ENCODE measurements at regions not wholly inside any gene's neighbourhood (a gene's known extent, or its start where the extent isn't known, plus 50 kb on each side); places are given as distances from the start of the nearest gene placed in this dataset.
"Not testable (repeated sequence)": the region's sequence is repeated elsewhere in the genome, so short reads cannot be mapped to it uniquely, and the experiment has no call there.

DNA sequence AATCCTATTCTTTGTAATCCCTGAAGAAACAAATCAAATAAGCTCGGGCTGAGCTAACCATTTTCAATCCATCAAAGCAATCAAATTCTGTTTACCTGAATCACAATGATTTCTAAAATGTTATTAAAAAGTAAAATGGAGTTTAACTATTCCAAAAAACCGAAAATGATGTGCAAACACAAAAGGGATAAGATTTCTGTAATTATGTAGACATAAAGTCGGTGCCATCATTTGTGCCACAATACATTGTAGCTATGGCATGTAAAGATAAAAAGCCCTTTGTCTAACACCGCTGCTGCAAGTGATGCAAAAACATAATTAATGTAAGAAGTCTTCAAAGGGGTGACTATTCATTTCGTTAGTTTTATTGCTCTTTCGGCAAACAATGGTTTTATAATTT is 125.1 kb upstream of the FAM204A start:
- DNase-seq (ENCODE audit: low read depth, low spot score) = no peak

GRCh38 chr10:118465300-118465874 is 123.3 kb upstream of the FAM204A start:
- DNase-seq (ENCODE audit: low read depth, low spot score) = no peak

- DNase-seq (ENCODE audit: low read depth, low spot score) = no peak
Measured at GRCh38 chr10:118463740-118464139, 121.6 kb upstream of the FAM204A start.

GRCh38 chr10:118462401-118462800 is 120.3 kb upstream of the FAM204A start:
- no peak for DNase-seq (ENCODE audit: low read depth, low spot score)

GRCh38 chr10:118459642-118460193 is 117.6 kb upstream of the FAM204A start:
- DNase-seq (ENCODE audit: low read depth, low spot score) = peak; percentile 18

DNA sequence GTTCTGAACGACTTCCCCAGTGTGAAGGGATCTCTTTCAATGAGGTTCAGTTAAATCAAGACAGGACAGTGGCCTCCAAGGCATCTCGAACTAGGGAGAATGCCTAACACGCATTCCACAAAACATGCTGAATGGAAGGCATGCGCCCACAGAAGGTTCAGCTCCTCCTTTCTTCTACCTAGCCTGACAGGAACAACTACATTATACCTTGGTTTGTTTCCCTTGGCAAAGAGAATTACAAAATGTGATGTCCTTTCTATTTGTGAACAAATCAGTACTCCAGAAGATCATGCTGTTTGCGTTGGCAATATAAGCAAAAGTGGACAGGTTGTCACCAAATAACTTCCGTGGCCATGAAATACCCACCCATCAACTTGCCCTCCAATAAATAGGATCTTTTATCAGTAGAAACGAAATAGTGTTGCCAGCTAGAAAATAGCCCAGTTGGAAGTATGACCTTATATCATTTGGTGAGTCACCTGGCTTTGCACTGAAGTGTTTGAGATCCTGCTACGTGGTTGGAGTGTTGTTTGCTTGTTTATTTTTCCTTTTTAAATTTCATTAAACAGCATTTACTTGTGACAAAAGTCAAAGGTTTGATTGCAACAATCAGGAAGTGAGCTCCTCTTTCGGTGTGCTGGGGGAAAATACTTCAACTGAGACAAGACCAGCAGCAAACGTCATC is 117.0 kb upstream of the FAM204A start:
- DNase-seq (ENCODE audit: low read depth, low spot score) = no peak

DNA sequence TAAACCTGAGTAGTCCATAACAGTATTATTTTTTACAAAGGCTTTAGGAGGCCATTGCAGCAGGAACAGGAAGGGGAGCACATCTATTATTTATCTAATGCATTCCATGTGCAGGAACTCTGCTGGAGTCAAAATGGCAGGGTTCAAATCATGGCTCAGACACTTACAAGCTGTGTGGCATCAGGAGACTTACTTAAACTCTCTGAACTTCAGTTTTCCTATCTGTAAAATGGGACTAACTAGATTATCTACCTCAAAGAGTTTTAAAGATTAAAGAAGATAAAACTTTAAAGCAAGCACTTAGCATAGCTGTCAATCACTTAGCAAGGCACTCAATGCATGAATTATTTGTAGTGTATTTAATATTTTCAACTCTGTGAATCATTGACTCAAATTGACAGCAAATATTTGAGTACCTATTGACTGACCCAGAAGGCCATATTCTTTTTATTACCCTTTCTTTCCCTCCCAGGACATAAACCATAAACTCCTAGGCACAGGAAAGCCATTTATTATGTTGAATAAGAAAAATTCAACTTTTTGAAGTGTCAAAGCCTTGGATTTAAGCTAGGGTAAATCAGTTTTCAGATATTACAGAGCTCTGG is 115.8 kb upstream of the FAM204A start:
- DNase-seq (ENCODE audit: low read depth, low spot score) = no peak

GRCh38 chr10:118455181-118455695 is 113.1 kb upstream of the FAM204A start:
- no peak for DNase-seq (ENCODE audit: low read depth, low spot score)

DNA sequence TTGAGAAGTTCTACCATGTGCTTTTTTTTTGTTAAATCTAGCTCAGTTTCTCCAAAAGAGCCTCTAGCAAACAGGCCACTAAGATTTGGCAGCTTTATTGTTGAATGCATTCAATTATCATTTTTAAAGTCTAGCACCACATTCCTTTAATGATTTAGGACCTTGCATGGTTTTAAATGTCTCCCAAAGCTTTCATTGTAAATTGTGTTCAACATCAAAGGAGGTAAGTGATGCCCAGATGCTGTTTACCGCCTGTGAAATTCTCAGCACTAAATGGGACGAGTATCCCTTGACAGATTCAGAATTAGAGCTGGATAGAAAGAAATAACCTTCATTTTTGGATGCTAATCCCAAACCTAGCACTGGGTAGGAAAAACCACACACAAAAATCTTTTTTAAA is 112.1 kb upstream of the FAM204A start:
- DNase-seq (ENCODE audit: low read depth, low spot score) = no peak

- no peak for DNase-seq (ENCODE audit: low read depth, low spot score)
Measured at GRCh38 chr10:118452098-118452497, 110.0 kb upstream of the FAM204A start.

DNA sequence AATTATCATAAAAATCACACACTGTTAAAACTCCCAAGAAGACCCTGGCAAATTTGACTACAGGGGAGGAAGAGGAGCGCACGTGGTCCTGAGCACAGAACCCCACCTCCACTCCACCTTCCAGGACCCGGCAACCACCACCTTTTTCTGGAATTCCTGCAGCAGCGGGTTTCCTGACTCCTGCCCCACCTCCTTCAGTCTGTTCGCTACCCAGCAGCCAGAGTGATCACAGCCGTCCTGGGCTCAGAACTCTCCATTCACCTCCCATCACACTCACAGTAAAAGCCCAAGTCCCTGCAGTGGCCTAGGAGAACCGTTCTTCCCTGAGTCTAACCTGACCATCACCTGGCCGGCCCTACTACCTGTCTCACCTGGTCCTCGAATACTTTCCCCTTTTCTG is 107.4 kb upstream of the FAM204A start:
- DNase-seq (ENCODE audit: low read depth, low spot score) = no peak

DNA sequence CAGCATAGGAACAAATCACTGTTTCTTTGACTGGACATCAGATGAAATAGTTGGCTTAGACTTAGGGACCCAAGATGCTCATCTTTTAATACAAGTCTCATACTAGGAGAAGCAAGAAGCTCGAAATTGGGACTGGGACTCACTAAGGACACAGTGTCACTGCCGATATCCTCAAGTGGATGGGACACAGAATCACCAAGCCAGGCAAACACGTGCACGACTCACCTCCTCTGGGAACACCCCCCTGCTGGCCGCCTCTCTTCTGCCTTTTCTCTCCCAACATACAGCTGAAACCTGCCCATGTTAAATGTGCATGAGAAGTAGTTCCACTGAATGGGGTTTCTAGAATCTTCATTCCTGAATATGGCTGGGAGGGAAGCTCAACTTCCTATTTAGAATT is 106.6 kb upstream of the FAM204A start:
- no peak for DNase-seq (ENCODE audit: low read depth, low spot score)

DNA sequence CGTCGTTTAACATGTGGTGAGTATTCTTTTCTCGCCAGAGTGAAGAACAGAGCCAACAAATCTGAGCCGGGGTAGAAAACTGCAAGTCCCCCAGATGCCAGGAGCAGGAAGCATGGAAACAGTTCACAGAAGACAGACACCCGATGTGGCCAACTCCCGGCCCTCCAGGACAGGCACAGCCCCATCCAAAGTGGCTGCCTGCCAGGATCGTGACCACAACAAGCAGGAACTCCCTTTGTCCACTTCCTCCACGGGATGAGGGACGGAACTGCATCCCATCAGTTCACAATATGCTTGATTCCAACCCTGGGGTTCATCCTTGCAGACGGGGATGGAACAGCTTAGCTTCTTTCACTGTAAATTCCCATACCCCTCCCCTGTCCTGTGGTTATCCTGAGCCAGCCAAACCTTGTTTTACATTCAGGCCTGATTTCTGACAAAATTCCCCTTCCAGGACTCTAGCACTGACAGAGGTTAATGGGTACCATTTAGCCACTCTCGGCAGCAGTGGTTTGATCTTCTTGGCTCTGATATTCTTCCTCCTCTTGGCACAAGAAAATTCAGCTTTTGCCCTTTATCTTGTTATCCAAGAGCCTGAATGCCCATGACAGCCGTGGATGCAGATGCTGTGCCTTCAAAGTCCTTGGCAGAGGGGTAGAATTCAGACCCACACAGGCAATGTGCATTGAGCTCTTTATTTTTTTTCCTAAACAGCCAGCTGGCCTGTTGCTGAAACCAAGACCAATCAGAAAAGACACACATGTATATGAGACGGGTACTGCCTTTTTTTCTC is 105.5 kb upstream of the FAM204A start:
- DNase-seq (ENCODE audit: low read depth, low spot score) = no peak

DNA sequence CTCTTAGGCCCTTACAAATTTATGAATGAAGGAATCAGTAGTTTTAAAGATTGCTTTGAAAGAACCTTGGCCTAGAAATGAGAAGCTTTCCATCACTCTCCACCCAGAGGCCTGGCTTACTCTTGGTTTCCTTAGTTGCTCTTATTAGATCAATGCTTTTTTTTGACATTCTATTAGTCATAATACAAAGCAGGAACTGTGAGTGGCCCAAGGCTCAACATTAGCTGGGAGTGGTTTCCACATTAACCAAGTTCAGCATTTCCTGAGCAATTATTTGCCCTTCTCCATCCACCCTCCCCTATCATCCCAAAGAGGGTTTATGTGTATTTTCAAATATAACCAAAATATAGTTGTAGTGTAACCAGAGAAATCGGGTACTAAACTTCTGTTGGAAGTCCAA is 103.4 kb upstream of the FAM204A start:
- DNase-seq (ENCODE audit: low read depth, low spot score) = no peak

DNA sequence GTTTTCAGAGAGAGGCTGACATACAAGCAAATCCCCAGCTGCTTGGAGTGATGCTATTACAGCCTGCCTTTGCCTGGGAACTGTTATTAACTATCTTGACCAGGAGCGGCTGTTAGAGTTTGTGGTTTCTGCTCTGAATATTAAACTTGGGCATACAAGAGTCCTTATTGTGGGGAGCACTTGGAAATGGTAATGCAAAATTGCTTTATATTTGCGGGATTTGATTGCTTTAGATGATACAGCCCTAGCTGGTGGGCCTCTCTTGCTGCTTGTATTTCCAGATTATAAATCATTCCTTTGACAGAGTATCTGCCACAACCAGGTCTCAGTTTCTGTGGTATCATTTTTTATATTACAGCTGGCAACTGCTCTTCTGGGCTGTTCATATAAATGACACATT is 101.9 kb upstream of the FAM204A start:
- no peak for DNase-seq (ENCODE audit: low read depth, low spot score)

DNA sequence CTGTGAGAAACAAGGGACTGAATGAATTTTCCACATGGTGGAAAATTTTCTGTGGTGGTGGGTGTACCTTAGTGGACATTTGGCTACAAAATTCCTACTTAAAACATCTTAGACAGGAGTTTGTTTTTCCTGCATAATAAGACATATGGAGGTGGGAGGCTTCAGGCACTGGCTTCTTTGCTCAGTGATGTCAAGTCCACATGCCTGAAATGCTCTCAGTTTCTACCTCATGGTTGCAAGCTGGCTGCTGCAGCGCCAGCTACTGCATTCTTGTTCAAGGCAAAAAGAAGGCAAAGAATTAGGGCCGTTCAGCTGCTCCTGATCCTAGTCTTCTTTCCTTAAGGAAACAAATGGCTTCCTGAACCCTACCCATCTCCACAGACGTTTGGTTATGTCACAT is 99.9 kb upstream of the FAM204A start:
- DNase-seq (ENCODE audit: low read depth, low spot score) = no peak

DNA sequence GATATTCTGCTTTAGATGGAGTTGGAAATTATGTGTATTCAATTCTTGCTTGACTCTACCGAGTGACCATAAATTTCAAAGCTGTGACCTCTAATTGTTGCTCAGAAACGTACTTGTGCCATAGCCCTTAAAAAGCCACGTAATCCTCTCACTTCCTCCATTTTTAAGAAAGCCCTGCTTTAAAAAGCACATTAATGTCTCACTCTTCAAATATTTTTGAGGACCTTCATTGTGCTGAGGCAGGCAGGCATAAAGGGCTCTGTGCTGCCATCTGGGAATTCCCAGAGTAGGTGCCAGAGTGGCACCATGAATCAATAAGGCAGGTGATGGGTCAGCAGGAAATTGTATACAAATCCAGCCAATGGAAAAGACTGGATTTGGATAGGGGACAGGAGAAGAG is 97.7 kb upstream of the FAM204A start:
- no peak for DNase-seq (ENCODE audit: low read depth, low spot score)

DNA sequence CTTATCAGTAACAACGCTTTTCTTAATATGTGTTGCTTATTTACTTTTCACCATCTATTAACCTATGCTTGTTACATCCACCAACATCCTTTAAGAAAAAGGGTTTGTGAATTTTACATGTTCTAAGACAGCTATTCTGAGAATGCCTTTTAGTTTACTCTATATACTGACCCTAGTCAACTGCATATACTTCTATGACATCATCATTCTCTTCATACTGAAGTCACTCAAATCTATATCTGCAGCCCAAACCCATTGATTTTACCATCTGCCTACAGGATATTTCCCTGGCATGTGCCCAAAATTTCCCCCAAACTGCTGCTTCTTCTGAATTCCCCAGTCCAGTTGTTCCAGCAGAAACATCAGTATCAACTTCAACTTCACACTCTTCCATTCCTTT is 94.6 kb upstream of the FAM204A start:
- DNase-seq (ENCODE audit: low read depth, low spot score) = no peak

GRCh38 chr10:118430190-118430589 is 88.1 kb upstream of the FAM204A start:
- no peak for DNase-seq (ENCODE audit: low read depth, low spot score)

DNA sequence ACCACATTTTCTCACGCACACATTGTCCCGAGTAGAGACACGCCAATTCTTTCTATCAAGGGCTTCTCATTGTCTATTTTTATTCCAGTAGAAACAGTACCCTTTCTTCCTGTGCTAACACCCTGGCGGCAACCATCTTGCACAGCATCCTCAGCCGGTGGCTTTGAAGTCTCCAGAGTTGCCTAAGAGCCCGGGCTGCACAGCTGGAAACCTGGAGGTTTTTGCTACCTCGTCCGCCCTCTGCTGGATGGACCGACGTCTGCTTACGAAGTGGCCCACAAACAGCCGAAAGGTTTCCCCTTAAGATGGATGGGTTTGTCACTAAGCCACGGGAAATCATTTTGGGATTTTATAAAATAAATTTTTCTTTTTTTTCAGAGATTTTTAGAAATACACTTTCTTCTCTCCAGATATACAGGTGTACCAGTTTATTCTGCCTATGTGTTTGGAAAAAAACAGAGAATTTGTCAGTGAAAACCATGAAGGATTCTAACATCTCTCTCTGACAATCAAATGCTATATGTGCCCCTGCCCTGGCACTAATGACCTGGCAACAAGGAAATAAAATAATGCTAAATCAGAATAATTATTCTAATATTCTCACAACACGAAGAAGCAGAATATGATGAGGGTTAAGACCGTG is 81.8 kb upstream of the FAM204A start:
- DNase-seq (ENCODE audit: low read depth, low spot score) = peak; percentile 6

DNA sequence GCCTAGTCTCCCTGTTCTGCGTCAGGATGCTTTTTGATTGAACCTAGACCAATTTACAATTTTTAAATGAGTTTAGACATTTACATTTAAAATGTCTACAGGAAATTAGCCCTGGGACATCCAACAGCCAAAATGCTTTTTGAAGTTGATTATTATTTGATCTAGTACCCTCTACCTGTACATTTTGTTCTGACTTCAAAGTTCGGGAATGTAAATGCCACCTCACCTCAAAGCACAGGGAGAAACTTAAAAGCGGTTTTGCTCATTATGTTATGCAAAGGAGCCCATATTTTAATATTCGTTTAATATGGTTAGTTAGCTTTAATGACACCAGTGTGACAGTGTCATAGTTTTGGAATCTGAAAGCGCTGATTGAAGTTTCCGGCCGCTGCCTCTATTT is 80.1 kb upstream of the FAM204A start:
- no peak for DNase-seq (ENCODE audit: low read depth, low spot score)

DNA sequence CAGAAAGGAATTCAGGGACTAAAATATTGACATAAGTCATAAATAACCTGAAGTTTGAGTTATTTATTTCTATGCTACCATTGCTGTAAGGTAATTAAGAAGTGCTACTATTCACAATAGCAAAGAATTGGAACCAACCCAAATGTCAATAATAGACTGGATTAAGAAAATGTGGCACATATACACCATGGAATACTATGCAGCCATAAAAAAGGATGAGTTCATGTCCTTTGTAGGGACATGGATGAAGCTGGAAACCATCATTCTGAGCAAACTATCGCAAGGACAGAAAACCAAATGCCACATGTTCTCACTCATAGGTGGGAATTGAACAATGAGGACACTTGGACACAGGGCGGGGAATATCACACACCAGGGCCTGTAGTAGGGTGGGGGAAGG is 77.9 kb upstream of the FAM204A start:
- DNase-seq (ENCODE audit: low read depth, low spot score) = not testable (repeated sequence)

Measured in activated CD4-positive, CD25-positive, alpha-beta regulatory T cell treated with anti-CD3 and anti-CD28 coated beads, Interleukin-2, amount 50 U/mL, for 16 hours (primary cell).